ACHN (cell line): ENCODE measurements at regions not wholly inside any gene's neighbourhood (a gene's known extent, or its start where the extent isn't known, plus 50 kb on each side); places are given as distances from the start of the nearest gene placed in this dataset.

Experiments used
- DNase-seq: peaks from one replicate; pipeline ENCODE4 v3.0.0-alpha.2; 2015
- in situ Hi-C: cut with HindIII; loops from 2 replicates; pipeline ENCODE4 v1.10.0; 2017; ENCODE audit warnings: low sequenced_read_pairs, low pct_ligation_motif_present, low pct_unique_long_range_greater_than_20kb

- DNase-seq = no peak
- in situ Hi-C loops = loop anchor here (25.0 kb wide), 1 partner anchor 198 kb away; the partner anchor contains the start of genes ADO and EGR2
Measured at GRCh38 chr10:62613859-62614258, 190.7 kb upstream of the ADO start.

- in situ Hi-C loops = loop anchor here (25.0 kb wide), 1 partner anchor 198 kb away; the partner anchor contains the start of genes ADO and EGR2
- DNase-seq = no peak
Measured at GRCh38 chr10:62614389-62615157, 189.9 kb upstream of the ADO start.

- in situ Hi-C loops = loop anchor here (25.0 kb wide), 1 partner anchor 195 kb away; the partner anchor contains the start of genes ADO and EGR2
Measured at GRCh38 chr10:62616885-62617590, 187.5 kb upstream of the ADO start.

GRCh38 chr10:62617652-62618051, 186.9 kb upstream of the ADO start:
- in situ Hi-C loops = loop anchor here (25.0 kb wide), 1 partner anchor 195 kb away; the partner anchor contains the start of genes ADO and EGR2
- no peak for DNase-seq

More at GRCh38 chr10:62616885-62617590, 187.5 kb upstream of the ADO start:
- DNase-seq = no peak

DNA sequence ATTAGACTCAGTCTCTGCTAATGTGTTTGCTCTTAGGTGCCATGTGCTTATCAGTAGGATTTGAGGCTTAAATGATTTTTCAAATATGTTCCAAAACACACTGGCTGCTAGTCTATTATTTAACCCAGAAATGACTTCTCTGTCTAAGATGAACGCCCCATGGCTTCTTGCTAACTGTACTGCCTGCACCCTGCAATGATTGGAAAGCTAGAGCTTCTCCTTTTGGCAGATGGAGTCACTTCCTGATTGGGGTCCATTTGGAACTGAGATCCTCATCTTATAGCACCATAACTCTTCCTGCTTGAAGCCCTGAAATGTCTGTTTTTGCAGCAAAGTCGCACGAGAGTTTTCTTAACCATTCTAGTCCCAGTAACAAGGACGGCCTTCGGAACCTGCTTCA, 186.5 kb upstream of the ADO start:
- in situ Hi-C loops = loop anchor here (25.0 kb wide), 1 partner anchor 194 kb away; the partner anchor contains the start of genes ADO and EGR2
- DNase-seq = no peak

DNA sequence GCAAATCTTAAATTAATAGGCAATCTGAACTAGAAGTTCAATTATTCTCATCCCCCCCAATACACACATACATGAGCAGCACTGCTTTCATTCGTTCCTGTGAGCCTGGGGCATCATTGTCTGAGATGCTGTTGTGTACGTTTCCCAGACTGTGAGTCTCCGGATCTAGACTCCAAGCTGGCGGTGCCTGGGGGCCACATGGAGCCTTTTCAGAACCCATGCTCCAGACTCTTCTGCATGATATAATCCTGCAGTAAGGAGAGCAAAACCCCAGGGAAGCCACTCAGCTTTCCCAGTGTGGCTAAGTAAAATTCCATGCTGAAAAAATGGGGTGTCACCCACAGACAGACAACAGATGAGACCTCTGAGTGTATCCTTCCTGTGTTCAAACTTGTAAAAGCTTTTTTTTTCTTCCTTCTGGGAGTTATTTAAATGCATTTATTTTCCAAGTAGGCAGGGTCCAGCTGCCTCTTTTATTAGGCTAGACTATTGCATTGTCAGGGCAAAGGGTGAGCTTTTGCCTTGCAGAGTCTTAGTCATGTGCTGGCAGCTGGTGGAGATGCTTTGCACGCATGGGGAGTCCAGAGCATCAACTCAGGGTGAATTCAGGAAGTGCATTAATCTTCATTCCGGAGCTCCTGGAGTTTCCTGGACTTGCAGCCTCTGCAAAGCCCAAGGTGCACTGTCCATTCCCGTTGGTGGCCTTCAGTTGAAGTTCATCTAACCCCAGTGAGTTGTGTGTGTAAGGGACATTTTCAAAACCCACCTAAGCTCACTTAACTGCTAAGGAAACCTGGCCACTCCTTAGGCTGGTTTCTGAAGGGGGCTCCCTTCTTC, 185.7 kb upstream of the ADO start:
- no peak for DNase-seq
- in situ Hi-C loops = loop anchor here (25.0 kb wide), 1 partner anchor 194 kb away; the partner anchor contains the start of genes ADO and EGR2

DNA sequence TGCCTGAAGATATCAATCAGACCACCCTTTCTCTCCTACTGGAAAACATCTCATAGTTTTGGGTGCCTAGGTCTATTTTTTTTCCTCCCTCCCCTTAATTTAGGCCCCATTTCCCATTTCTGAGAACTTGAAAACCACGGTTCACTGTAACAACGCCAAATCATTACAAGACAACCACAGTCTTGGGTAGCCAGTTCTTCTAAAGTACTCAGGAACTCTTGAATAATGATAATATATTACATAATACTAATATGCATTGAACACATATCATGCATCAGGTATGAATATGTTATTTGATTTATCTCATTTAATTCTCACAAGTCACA, 185.1 kb upstream of the ADO start:
- no peak for DNase-seq
- in situ Hi-C loops = loop anchor here (25.0 kb wide), 1 partner anchor 193 kb away; the partner anchor contains the start of genes ADO and EGR2

GRCh38 chr10:62620491-62620890, 184.0 kb upstream of the ADO start:
- in situ Hi-C loops = loop anchor here (25.0 kb wide), 1 partner anchor 192 kb away; the partner anchor contains the start of genes ADO and EGR2
- no peak for DNase-seq

GRCh38 chr10:62623223-62623622, 181.3 kb upstream of the ADO start:
- in situ Hi-C loops = loop anchor here (25.0 kb wide), 1 partner anchor 189 kb away; the partner anchor contains the start of genes ADO and EGR2
- DNase-seq = no peak

DNA sequence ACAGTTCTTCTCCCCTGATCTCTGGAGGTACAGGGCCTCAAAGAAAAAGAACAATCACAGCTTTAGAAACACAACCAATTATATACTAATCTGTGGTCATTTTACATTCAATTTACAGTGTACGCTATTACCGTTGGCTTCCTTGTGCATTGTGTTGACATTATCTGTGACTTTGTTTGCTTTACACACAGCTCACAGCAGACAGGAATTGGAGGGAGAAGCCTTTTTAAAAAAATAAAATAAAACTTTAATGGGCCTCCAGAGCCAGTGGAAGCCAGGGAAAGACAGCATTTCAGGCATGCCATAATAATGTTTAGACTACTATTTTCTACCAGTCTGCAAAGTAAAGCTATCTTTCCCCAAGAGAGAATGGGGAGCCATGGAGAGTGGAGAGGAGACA, 179.0 kb upstream of the ADO start:
- DNase-seq = no peak
- in situ Hi-C loops = no loop called here

- in situ Hi-C loops = no loop called here
- no peak for DNase-seq
Measured at GRCh38 chr10:62626079-62626478, 178.4 kb upstream of the ADO start.

DNA sequence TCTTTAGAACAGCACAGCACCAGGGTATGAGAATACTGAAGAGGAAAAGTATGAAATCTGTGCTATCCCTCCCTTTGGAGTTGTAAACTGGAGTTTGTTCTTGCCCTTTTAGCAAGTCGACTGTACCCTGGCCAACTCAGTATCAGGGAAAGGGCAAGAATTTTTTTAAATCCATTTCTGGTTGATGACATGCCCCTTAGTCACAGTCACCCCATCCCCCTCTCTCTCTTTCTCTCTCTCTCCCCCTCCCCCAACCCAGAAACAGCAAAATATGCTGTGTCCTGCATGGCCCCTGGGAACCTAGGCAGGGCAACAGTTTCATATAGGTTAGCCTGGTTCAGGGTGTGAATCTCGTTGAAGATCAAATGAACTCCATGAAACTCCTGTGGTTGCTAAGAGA, 177.7 kb upstream of the ADO start:
- in situ Hi-C loops = no loop called here

GRCh38 chr10:62627983-62628382, 176.5 kb upstream of the ADO start:
- in situ Hi-C loops = no loop called here
- DNase-seq = no peak

More for the DNA sequence above, 177.7 kb upstream of the ADO start:
- no peak for DNase-seq

DNA sequence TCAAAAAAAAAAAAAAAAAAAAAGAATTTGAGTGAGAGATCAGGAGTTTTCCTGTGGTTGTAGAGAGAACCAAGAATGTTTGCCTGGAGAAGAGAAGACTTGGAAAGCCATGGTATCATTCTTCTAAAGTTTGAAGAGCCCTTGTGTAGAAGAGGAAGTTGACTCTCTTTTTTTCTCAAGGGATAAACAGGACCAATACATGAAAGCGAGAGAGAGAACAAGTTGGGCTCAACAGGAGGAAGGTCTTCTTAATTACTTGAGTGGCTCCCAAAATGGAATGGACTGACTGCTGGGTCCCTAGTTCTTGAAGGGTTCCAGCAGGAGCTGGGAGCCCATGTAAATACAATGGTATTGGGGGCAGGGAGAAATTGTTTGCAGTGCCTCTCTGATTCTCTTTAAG, 173.3 kb upstream of the ADO start:
- DNase-seq = no peak
- in situ Hi-C loops = no loop called here

- in situ Hi-C loops = no loop called here
- DNase-seq = no peak
Measured at GRCh38 chr10:62632071-62632809, 172.3 kb upstream of the ADO start.

DNA sequence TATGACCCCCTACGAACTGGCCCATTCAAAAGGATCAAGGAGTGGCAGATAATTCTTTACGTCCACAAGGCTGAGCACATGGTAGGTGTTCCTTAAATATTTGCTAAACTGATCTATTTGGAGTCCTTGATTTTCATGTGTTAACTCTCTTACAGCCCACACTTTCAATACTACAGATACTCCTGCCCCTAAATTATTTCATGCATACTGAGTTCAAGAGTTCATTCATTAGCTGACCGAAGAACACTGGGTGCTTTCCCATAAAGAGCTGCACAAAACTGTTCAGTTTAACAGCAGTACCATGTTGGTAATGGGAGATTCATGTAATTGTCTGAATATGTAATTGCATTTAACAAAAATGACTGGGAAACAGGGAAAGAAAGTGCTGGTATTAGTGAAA, 170.5 kb upstream of the ADO start:
- in situ Hi-C loops = no loop called here

DNA sequence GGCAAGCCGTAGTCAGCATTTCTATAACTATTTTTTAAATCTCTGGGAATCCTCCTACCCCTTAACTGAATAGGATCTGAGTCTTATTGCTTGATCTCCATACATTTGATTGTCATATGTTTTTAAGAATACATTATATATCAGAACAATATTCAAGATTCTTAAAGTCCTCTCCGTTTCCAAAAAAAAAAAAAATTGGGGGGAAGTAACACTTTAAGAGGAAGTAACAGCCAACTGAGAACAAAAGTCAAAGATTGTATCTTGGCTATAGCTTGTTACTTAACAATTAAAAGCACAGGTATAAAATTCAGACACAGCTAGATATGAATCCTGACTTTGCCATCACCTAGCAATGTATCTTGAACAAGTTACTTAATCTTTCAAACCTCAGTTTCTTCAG, 169.9 kb upstream of the ADO start:
- in situ Hi-C loops = no loop called here
- no peak for DNase-seq

More for the DNA sequence above, 170.5 kb upstream of the ADO start:
- no peak for DNase-seq

GRCh38 chr10:62635127-62635526, 169.4 kb upstream of the ADO start:
- in situ Hi-C loops = no loop called here
- no peak for DNase-seq
